Loucy (cell line): ENCODE measurements at regions not wholly inside any gene's neighbourhood (a gene's known extent, or its start where the extent isn't known, plus 50 kb on each side); places are given as distances from the start of the nearest gene placed in this dataset.

Experiments
- H2AFZ ChIP-seq: fragments of 200-600 bp; sonication (generic); 2 replicates; pipeline ENCODE4 v1.6.0; 2016; ENCODE audit warnings: antibody characterized with exemption, mild to moderate bottlenecking, low read length, moderate library complexity
- H3F3A ChIP-seq: fragments of 200-600 bp; 2 replicates; pipeline ENCODE4 v1.6.0; 2016; ENCODE audit warnings: antibody characterized with exemption, low read depth, mild to moderate bottlenecking
- H3K27me3 ChIP-seq: fragments of 200-600 bp; sonication (generic); 2 replicates; pipeline ENCODE4 v1.6.1; 2014; ENCODE audit warnings: low read length, mild to moderate bottlenecking; ENCODE audit not compliant: insufficient read depth, poor library complexity, severe bottlenecking
- H3K36me3 ChIP-seq: fragments of 200-600 bp; sonication (generic); 2 replicates; pipeline ENCODE4 v1.6.1; 2016; ENCODE audit warnings: low read length; ENCODE audit not compliant: insufficient read depth
- H3K4me1 ChIP-seq: fragments of 200-600 bp; sonication (generic); 2 replicates; pipeline ENCODE4 v1.5.1; 2014; ENCODE audit warnings: low read length, mild to moderate bottlenecking; ENCODE audit not compliant: insufficient read depth, poor library complexity, severe bottlenecking
- H3K4me2 ChIP-seq: fragments of 200-600 bp; sonication (generic); 2 replicates; pipeline ENCODE4 v1.6.0; 2014; ENCODE audit warnings: antibody characterized with exemption, low read length, low read depth, mild to moderate bottlenecking; ENCODE audit not compliant: poor library complexity, severe bottlenecking
- H3K4me3 ChIP-seq: fragments of 200-600 bp; sonication (generic); 2 replicates; pipeline ENCODE4 v1.5.1; 2014; ENCODE audit warnings: low read length, mild to moderate bottlenecking, mixed read lengths; ENCODE audit not compliant: poor library complexity, severe bottlenecking
- H3K79me2 ChIP-seq: fragments of 200-600 bp; sonication (generic); 2 replicates; pipeline ENCODE4 v1.6.1; 2014; ENCODE audit warnings: low read length; ENCODE audit not compliant: insufficient read depth
- H3K9ac ChIP-seq: fragments of 200-600 bp; sonication (generic); 2 replicates; pipeline ENCODE4 v1.6.0; 2014; ENCODE audit warnings: mild to moderate bottlenecking, low read depth, low read length, moderate library complexity; ENCODE audit not compliant: poor library complexity, severe bottlenecking
- H3K9me2 ChIP-seq: fragments of 200-600 bp; sonication (generic); replicated peaks from 2 replicates; pipeline ENCODE4 v1.6.1; 2016; ENCODE audit warnings: low read depth, low read length, mixed read lengths
- H3K9me3 ChIP-seq: fragments of 200-600 bp; sonication (generic); 2 replicates; pipeline ENCODE4 v1.6.1; 2014; ENCODE audit warnings: mild to moderate bottlenecking, antibody characterized with exemption, low read length, low read depth; ENCODE audit not compliant: insufficient read depth
- H4K20me1 ChIP-seq: fragments of 200-600 bp; sonication (generic); 2 replicates; pipeline ENCODE4 v1.6.0; 2014; ENCODE audit warnings: antibody characterized with exemption, low read length, mild to moderate bottlenecking; ENCODE audit not compliant: insufficient read depth, poor library complexity, severe bottlenecking
- CTCF ChIP-seq: fragments of 200-600 bp; sonication (generic); conservative IDR thresholded peaks from 2 replicates; pipeline ENCODE4 v1.5.1; 2014; ENCODE audit warnings: mild to moderate bottlenecking, antibody characterized with exemption, low read length
- EZH2phosphoT487 ChIP-seq: fragments of 200-600 bp; IDR thresholded peaks from 2 replicates; pipeline ENCODE4 v1.6.1; 2018; ENCODE audit warnings: antibody characterized with exemption, mild to moderate bottlenecking, moderate library complexity, borderline replicate concordance

GRCh38 chr11:41935241-41935640 lies 475.8 kb upstream of the LRRC4C start:
- no peak overlapping the region for H3K4me3 ChIP-seq
- no peaks in the 10 kb centered on the region for H3K79me2 ChIP-seq
- no peaks in the 10 kb centered on the region for H4K20me1 ChIP-seq
- TF ChIP-seq EZH2phosphoT487 (no peak), CTCF (no peak)
- no peaks in the 10 kb centered on the region for H3K9me3 ChIP-seq
- H2AFZ ChIP-seq, result no peak overlapping the region
- H3K4me2 ChIP-seq, result no peak overlapping the region
- H3K27me3 ChIP-seq, result no peaks in the 10 kb centered on the region
- H3K9me2 ChIP-seq, result no peaks in the 10 kb centered on the region
- no peaks in the 10 kb centered on the region for H3K36me3 ChIP-seq
- no peaks in the 10 kb centered on the region for H3K4me1 ChIP-seq
- H3K9ac ChIP-seq, result no peak overlapping the region
- no peaks in the 10 kb centered on the region for H3F3A ChIP-seq

GRCh38 chr11:41935795-41936194 lies 476.3 kb upstream of the LRRC4C start:
- no peak overlapping the region for H3K4me3 ChIP-seq
- H3K27me3 ChIP-seq, result no peaks in the 10 kb centered on the region
- H3K9ac ChIP-seq, result no peak overlapping the region
- TF ChIP-seq CTCF (no peak), EZH2phosphoT487 (no peak)
- no peak overlapping the region for H2AFZ ChIP-seq
- H3K4me1 ChIP-seq, result no peaks in the 10 kb centered on the region
- H3K9me3 ChIP-seq, result no peaks in the 10 kb centered on the region
- H3F3A ChIP-seq, result no peaks in the 10 kb centered on the region
- no peak overlapping the region for H3K4me2 ChIP-seq
- H3K79me2 ChIP-seq, result no peaks in the 10 kb centered on the region
- no peaks in the 10 kb centered on the region for H3K36me3 ChIP-seq
- H3K9me2 ChIP-seq, result no peaks in the 10 kb centered on the region
- no peaks in the 10 kb centered on the region for H4K20me1 ChIP-seq

GRCh38 chr11:41943656-41944055 lies 484.2 kb upstream of the LRRC4C start:
- Histone ChIP-seq H3K4me3 (no peak overlapping the region), H3F3A (no peaks in the 10 kb centered on the region), H4K20me1 (no peaks in the 10 kb centered on the region), H3K9me2 (no peaks in the 10 kb centered on the region), H3K36me3 (no peaks in the 10 kb centered on the region), H3K4me2 (no peak overlapping the region), H3K79me2 (no peaks in the 10 kb centered on the region), H3K4me1 (no peaks in the 10 kb centered on the region), H3K27me3 (no peaks in the 10 kb centered on the region), H3K9ac (no peak overlapping the region), H2AFZ (no peak overlapping the region), H3K9me3 (no peaks in the 10 kb centered on the region)
- TF ChIP-seq EZH2phosphoT487, result no peak
- no peak for TF ChIP-seq CTCF
